HS-5 (cell line): ENCODE measurements at regions not wholly inside any gene's neighbourhood (a gene's known extent, or its start where the extent isn't known, plus 50 kb on each side); places are given as distances from the start of the nearest gene placed in this dataset.
A peak's percentile ranks its signal among the peaks of the same experiment; 100 is the strongest.
"Not testable (repeated sequence)": the region's sequence is repeated elsewhere in the genome, so short reads cannot be mapped to it uniquely, and the experiment has no call there.

Source experiments
- DNase-seq: peaks from one replicate; pipeline ENCODE4 v3.0.0-alpha.2; 2012; ENCODE audit warnings: low read depth

GRCh38 chr4:20050768-20051167 is 200.9 kb upstream of the SLIT2 start:
- DNase-seq = no peak

GRCh38 chr4:20049889-20050288 is 201.8 kb upstream of the SLIT2 start:
- DNase-seq = no peak

GRCh38 chr4:20046931-20047677 is 204.6 kb upstream of the SLIT2 start:
- no peak for DNase-seq

- DNase-seq = no peak
Measured at GRCh38 chr4:20046179-20046578, 205.5 kb upstream of the SLIT2 start.

GRCh38 chr4:20044966-20045365 is 206.7 kb upstream of the SLIT2 start:
- DNase-seq = no peak

GRCh38 chr4:20044502-20044911 is 207.2 kb upstream of the SLIT2 start:
- DNase-seq = no peak

GRCh38 chr4:20043991-20044390 is 207.7 kb upstream of the SLIT2 start:
- no peak for DNase-seq

- DNase-seq = no peak
Measured at GRCh38 chr4:20042769-20043168, 208.9 kb upstream of the SLIT2 start.

- DNase-seq = no peak
Measured at GRCh38 chr4:20041839-20042407, 209.8 kb upstream of the SLIT2 start.

- DNase-seq = no peak
Measured at GRCh38 chr4:20037745-20038144, 214.0 kb upstream of the SLIT2 start.

GRCh38 chr4:20030108-20030507 is 221.6 kb upstream of the SLIT2 start:
- no peak for DNase-seq

- DNase-seq = no peak
Measured at GRCh38 chr4:20028645-20029044, 223.1 kb upstream of the SLIT2 start.

- no peak for DNase-seq
Measured at GRCh38 chr4:20026456-20026855, 225.2 kb upstream of the SLIT2 start.

GRCh38 chr4:20022471-20022870 is 229.2 kb upstream of the SLIT2 start:
- no peak for DNase-seq

GRCh38 chr4:20020056-20020455 is 231.6 kb upstream of the SLIT2 start:
- no peak for DNase-seq

GRCh38 chr4:20019310-20020015 is 232.2 kb upstream of the SLIT2 start:
- DNase-seq = no peak

GRCh38 chr4:20017777-20018115 is 234.0 kb upstream of the SLIT2 start:
- no peak for DNase-seq

GRCh38 chr4:20017070-20017776 is 234.5 kb upstream of the SLIT2 start:
- DNase-seq = peak; percentile 73

- no peak for DNase-seq
Measured at GRCh38 chr4:20015636-20016224, 236.0 kb upstream of the SLIT2 start.

GRCh38 chr4:20003836-20004558 is 247.7 kb upstream of the SLIT2 start:
- DNase-seq = not testable (repeated sequence)

- DNase-seq = no peak
Measured at GRCh38 chr4:19999775-20000414, 251.8 kb upstream of the SLIT2 start.
